ENCODE measurements at regions not wholly inside any gene's neighbourhood (a gene's known extent, or its start where the extent isn't known, plus 50 kb on each side); places are given as distances from the start of the nearest gene placed in this dataset.

DNA sequence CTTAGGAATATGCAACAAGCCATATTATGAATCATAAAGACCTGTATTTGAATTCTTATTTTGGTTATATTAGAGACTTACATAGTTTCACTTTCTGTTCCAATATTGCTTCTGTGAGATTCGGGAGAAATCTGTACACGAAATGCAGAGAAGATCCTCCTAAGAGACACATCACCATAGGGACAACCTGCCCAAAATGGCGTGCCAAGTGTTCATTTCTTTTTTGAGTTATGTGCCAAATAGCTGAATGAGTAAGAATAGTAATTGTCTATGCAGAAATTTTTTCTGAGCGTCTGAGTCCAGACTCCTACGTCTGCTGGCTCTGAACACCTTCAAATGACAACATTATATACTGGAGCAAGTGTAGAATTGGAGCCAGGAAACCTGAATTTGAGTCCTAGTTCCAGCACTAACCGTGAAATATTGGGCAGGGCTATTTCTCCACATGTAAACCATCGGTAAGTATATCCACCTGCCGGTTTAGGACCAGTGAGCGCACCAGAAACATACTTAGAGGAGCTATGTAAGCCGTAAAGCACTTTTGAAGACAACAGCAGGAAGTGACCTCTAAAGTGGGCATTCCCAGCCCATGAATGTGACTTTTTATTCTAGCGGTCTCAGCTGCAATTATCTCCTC lies 163.9 kb upstream of the DMRT1 start:
- H3K27ac ChIP-seq: no peak overlapping the region
- TF ChIP-seq, protein P1, sequence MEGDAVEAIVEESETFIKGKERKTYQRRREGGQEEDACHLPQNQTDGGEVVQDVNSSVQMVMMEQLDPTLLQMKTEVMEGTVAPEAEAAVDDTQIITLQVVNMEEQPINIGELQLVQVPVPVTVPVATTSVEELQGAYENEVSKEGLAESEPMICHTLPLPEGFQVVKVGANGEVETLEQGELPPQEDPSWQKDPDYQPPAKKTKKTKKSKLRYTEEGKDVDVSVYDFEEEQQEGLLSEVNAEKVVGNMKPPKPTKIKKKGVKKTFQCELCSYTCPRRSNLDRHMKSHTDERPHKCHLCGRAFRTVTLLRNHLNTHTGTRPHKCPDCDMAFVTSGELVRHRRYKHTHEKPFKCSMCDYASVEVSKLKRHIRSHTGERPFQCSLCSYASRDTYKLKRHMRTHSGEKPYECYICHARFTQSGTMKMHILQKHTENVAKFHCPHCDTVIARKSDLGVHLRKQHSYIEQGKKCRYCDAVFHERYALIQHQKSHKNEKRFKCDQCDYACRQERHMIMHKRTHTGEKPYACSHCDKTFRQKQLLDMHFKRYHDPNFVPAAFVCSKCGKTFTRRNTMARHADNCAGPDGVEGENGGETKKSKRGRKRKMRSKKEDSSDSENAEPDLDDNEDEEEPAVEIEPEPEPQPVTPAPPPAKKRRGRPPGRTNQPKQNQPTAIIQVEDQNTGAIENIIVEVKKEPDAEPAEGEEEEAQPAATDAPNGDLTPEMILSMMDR (conservative IDR thresholded peaks at IDR 0.05): no peak
- no peak for TF ChIP-seq ZFX (IDR thresholded peaks at IDR 0.05)

- no peak for TF ChIP-seq ZFX (IDR thresholded peaks at IDR 0.05)
- TF ChIP-seq, protein P1 (conservative IDR thresholded peaks at IDR 0.05): no peak
- no peak overlapping the region for H3K27ac ChIP-seq
These were observed 162.6 kb upstream of the DMRT1 start for GRCh38 chr9:678897-679296.

DNA sequence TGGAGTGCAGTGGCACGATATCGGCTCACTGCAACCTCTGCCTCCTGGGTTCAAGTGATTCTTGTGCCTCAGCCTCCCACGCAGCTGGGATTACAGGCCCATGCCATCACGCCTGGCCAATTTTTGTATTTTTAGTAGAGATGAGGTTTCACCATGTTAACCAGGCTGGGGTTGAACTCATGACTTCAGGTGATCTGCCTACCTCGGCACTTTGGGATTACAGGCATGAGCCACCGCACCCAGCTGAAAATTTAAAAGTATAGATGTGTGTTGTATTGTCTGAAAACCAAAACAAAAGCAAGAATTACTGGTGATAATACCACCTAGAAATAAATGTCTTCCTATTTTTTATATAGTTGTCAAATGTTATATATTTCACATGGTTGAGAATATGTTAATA lies 162.0 kb upstream of the DMRT1 start:
- no peak overlapping the region for H3K27ac ChIP-seq
- TF ChIP-seq, protein P1 (conservative IDR thresholded peaks at IDR 0.05): no peak

- no peak overlapping the region for H3K27ac ChIP-seq
- no peak for TF ChIP-seq ZFX (IDR thresholded peaks at IDR 0.05)
- TF ChIP-seq, protein P1 (conservative IDR thresholded peaks at IDR 0.05): no peak
These were observed 161.4 kb upstream of the DMRT1 start for GRCh38 chr9:680106-680505.

DNA sequence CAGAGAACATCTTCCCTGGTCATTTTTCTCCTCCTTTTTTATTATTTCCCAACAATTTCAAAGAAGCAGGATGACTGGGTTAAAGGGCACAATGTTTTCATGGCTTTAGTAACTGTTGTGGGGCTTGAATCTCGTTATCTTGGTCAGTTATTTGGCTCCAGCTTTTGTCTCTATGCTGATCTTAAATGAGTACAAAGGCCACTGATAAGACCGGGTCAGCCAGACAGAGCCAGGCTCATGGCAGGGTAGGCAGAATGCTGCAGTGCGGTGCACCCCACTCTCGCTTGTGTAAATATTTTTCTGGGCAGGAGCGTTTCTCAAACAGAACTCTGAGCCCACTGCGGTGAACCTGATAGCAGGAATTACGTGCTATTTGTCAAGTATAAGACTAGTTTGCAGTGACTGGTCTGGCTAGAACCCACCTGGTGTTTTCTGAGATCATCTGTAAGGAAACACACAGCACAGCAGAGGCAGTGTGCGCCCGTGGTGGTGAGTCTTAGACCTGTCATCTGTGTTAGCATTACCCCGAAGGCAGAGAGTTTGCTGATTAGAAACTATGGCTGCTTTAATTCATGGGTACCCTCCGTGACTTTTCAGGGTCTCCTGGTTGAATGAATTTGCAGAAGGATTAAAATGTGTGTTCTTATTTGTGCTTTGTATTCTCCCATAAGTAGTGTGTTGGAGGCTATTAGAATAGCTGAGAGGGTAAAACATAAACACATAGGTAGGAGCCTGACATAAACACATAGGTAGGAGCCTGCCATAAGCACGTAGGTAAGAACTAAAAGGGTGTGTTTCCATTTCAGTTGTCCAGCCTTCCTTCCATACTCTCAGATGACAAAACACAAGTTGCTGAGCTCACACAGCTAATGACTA lies 158.6 kb upstream of the DMRT1 start:
- H3K27ac ChIP-seq: no peak overlapping the region
- TF ChIP-seq, protein P1 (conservative IDR thresholded peaks at IDR 0.05): no peak
- TF ChIP-seq ZFX (IDR thresholded peaks at IDR 0.05): no peak

DNA sequence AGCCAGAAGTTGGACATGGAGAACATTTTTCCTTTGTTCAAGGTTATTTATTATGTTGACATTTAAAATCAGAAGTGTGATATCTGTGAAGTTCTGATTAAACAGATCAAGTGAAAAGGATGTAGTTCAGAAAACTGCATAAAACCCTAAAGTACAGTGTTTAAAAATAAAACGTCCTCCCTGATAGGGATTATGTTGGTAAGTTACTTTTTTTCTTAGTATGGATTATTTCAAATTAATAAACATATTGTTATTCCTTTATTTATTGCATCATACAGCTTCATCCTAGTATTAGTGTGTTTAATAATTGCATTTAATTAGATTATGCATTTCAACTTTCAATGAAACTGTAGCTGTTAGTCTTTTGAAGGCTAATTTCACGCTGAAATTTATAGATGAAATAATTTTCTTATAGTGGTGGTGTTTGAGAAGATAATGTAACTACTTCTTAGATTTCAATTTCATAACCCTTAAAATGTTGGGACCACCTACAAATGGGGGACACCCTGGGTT lies 157.9 kb upstream of the DMRT1 start:
- H3K27ac ChIP-seq: no peak overlapping the region
- TF ChIP-seq, protein P1 (conservative IDR thresholded peaks at IDR 0.05): no peak
- TF ChIP-seq ZFX (IDR thresholded peaks at IDR 0.05): no peak

All from C4-2B (cell line).